Progenitor cell of endocrine pancreas (in vitro differentiated cells): ENCODE measurements at regions not wholly inside any gene's neighbourhood (a gene's known extent, or its start where the extent isn't known, plus 50 kb on each side); places are given as distances from the start of the nearest gene placed in this dataset.

Experiments
- DNase-seq: peaks from one replicate; pipeline ENCODE4 v3.0.0; 2021; ENCODE audit warnings: low spot score; ENCODE audit not compliant: unreplicated experiment
- H3K27ac Mint-ChIP-seq: 2 replicates; pipeline ENCODE4 v1.8.0; 2021; ENCODE audit warnings: mild to moderate bottlenecking, moderate library complexity, mixed read lengths
- H3K27me3 Mint-ChIP-seq: 2 replicates; pipeline ENCODE4 v1.8.0; 2021; ENCODE audit warnings: mixed read lengths
- H3K36me3 Mint-ChIP-seq: 2 replicates; pipeline ENCODE4 v1.8.0; 2022; ENCODE audit warnings: mixed read lengths; ENCODE audit not compliant: insufficient read depth
- H3K4me1 Mint-ChIP-seq: 2 replicates; pipeline ENCODE4 v1.8.0; 2021; ENCODE audit warnings: low read depth, mixed read lengths
- H3K4me3 Mint-ChIP-seq: 2 replicates; pipeline ENCODE4 v1.8.0; 2021; ENCODE audit warnings: low read depth, mild to moderate bottlenecking, moderate library complexity, mixed read lengths
- H3K9me3 Mint-ChIP-seq: 2 replicates; pipeline ENCODE4 v1.8.0; 2021; ENCODE audit warnings: low read depth, mixed read lengths
- TF ChIP-seq, protein P1 (sequence below): fragments of 200-600 bp; sonication (generic); IDR thresholded peaks from one replicate; pipeline ENCODE4 v1.5.0; 2021; ENCODE audit warnings: antibody characterized with exemption, mild to moderate bottlenecking; ENCODE audit not compliant: unreplicated experiment

GRCh38 chrX:11836284-11836683 is 78.2 kb downstream of the MSL3 start:
- no peak overlapping the region for H3K4me3 Mint-ChIP-seq
- TF ChIP-seq, protein P1, sequence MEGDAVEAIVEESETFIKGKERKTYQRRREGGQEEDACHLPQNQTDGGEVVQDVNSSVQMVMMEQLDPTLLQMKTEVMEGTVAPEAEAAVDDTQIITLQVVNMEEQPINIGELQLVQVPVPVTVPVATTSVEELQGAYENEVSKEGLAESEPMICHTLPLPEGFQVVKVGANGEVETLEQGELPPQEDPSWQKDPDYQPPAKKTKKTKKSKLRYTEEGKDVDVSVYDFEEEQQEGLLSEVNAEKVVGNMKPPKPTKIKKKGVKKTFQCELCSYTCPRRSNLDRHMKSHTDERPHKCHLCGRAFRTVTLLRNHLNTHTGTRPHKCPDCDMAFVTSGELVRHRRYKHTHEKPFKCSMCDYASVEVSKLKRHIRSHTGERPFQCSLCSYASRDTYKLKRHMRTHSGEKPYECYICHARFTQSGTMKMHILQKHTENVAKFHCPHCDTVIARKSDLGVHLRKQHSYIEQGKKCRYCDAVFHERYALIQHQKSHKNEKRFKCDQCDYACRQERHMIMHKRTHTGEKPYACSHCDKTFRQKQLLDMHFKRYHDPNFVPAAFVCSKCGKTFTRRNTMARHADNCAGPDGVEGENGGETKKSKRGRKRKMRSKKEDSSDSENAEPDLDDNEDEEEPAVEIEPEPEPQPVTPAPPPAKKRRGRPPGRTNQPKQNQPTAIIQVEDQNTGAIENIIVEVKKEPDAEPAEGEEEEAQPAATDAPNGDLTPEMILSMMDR, result no peak
- H3K27ac Mint-ChIP-seq, result no peak overlapping the region
- no peaks in the 10 kb centered on the region for H3K4me1 Mint-ChIP-seq
- no peaks in the 10 kb centered on the region for H3K36me3 Mint-ChIP-seq
- no peak for DNase-seq
- no peaks in the 10 kb centered on the region for H3K27me3 Mint-ChIP-seq
- peaks cover 25% of the 10 kb centered on the region for H3K9me3 Mint-ChIP-seq

- TF ChIP-seq, protein P1, result no peak
- H3K27me3 Mint-ChIP-seq, result no peaks in the 10 kb centered on the region
These were observed 79.4 kb downstream of the MSL3 start for GRCh38 chrX:11837437-11837836.

DNA sequence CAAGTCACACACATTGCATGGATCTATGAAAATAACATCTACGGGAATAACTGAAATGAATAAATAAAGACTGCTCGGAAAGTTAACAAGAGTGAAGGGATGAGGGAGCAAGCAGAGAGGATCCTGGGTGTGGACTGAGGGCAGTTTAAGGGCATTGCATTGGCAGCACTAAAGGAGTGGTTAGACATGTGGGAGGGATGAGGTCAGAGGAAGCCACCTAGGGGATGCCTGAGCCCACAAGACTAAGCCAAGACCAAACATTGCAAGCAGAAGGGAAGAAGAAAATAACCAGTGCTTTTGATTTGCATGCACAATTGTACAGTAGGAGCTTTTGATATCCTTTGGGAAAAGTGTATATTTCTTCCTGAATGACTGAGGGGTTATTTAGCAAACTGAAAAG is 106.1 kb downstream of the MSL3 start:
- Mint-ChIP-seq H3K27me3 (no peaks in the 10 kb centered on the region), H3K4me1 (no peaks in the 10 kb centered on the region), H3K36me3 (no peaks in the 10 kb centered on the region), H3K4me3 (no peak overlapping the region), H3K27ac (no peak overlapping the region), H3K9me3 (peaks cover 18% of the 10 kb centered on the region)
- DNase-seq, result no peak
- TF ChIP-seq, protein P1, result no peak

More at GRCh38 chrX:11837437-11837836, 79.4 kb downstream of the MSL3 start:
- no peak overlapping the region for H3K27ac Mint-ChIP-seq
- H3K9me3 Mint-ChIP-seq, result peaks cover 22% of the 10 kb centered on the region
- no peaks in the 10 kb centered on the region for H3K4me1 Mint-ChIP-seq
- no peak overlapping the region for H3K4me3 Mint-ChIP-seq
- no peaks in the 10 kb centered on the region for H3K36me3 Mint-ChIP-seq
- no peak for DNase-seq

DNA sequence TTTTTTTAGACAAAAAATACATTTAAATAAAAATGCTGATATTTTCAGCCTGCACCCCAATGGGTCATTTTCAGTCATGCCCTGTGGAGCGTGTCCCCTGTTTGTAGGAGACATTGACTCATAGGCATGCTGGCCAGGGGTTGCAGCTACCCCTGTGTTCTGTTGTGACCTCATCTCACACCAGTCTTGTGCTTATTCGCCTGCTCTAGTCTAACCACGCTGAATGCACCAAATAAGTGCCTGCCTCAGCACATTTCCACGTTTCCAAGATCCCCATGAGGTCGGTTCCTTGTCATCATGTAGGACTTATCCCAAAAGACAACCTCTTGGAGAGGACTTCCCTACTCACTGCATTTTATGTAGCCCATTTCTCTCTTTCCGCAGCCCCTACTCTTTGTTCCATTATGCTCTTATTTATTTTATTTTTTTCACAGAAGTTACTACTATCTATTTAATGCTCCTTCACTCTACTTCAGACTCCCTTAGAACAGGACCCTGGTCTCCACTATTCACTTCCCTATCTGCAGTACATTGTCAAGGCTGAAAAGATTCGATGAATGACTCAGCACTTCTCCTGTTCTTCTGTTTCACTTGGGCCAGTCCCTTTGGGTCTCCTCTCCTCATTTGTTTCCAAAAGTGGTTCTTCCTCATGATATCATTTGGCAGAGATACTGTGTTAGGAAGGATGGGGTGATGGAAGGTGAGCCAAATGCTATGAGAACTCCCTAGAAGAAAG is 109.7 kb downstream of the MSL3 start:
- no peaks in the 10 kb centered on the region for H3K4me1 Mint-ChIP-seq
- peaks cover 14% of the 10 kb centered on the region for H3K9me3 Mint-ChIP-seq
- no peaks in the 10 kb centered on the region for H3K36me3 Mint-ChIP-seq
- H3K27ac Mint-ChIP-seq, result no peak overlapping the region
- TF ChIP-seq, protein P1, result no peak
- no peak for DNase-seq
- H3K4me3 Mint-ChIP-seq, result no peak overlapping the region
- no peaks in the 10 kb centered on the region for H3K27me3 Mint-ChIP-seq

- H3K4me3 Mint-ChIP-seq, result no peak overlapping the region
- H3K36me3 Mint-ChIP-seq, result no peaks in the 10 kb centered on the region
- DNase-seq, result no peak
- H3K27ac Mint-ChIP-seq, result no peak overlapping the region
- no peaks in the 10 kb centered on the region for H3K27me3 Mint-ChIP-seq
- H3K9me3 Mint-ChIP-seq, result peaks cover 15% of the 10 kb centered on the region
- H3K4me1 Mint-ChIP-seq, result no peaks in the 10 kb centered on the region
- TF ChIP-seq, protein P1, result no peak
These were observed 112.8 kb downstream of the MSL3 start for GRCh38 chrX:11870789-11871188.
